ENCODE measurements at regions not wholly inside any gene's neighbourhood (a gene's known extent, or its start where the extent isn't known, plus 50 kb on each side); places are given as distances from the start of the nearest gene placed in this dataset.

GRCh38 chr11:109854731-109855130 lies 238.5 kb upstream of the ZC3H12C start:
- intact Hi-C loops (cut with DNase I, micrococcal nuclease), result no loop called here
- Histone ChIP-seq H3K27ac (ENCODE audit: low read depth in 1 of 2, low read length in 2 of 2) (no peak overlapping the region), H3K4me3 (ENCODE audit: low read length) (no peak overlapping the region), H3K27me3 (ENCODE audit: control insufficient read depth in 1 of 2, insufficient read depth in 2 of 2, low read length in 2 of 2) (no peaks in the 10 kb centered on the region), H3K4me1 (ENCODE audit: insufficient read depth, low read length) (no peaks in the 10 kb centered on the region), H3K36me3 (ENCODE audit: insufficient read depth, low read length) (no peaks in the 10 kb centered on the region), H3K9me3 (ENCODE audit: control insufficient read depth in 1 of 2, insufficient read depth in 1 of 2, low read length in 2 of 2) (no peaks in the 10 kb centered on the region)
- TF ChIP-seq, protein P1, sequence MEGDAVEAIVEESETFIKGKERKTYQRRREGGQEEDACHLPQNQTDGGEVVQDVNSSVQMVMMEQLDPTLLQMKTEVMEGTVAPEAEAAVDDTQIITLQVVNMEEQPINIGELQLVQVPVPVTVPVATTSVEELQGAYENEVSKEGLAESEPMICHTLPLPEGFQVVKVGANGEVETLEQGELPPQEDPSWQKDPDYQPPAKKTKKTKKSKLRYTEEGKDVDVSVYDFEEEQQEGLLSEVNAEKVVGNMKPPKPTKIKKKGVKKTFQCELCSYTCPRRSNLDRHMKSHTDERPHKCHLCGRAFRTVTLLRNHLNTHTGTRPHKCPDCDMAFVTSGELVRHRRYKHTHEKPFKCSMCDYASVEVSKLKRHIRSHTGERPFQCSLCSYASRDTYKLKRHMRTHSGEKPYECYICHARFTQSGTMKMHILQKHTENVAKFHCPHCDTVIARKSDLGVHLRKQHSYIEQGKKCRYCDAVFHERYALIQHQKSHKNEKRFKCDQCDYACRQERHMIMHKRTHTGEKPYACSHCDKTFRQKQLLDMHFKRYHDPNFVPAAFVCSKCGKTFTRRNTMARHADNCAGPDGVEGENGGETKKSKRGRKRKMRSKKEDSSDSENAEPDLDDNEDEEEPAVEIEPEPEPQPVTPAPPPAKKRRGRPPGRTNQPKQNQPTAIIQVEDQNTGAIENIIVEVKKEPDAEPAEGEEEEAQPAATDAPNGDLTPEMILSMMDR (IDR thresholded peaks at IDR 0.05), result no peak
- ChIA-PET CTCF (no interaction called here), POLR2A (no interaction called here)
- no peak overlapping the region for H3K27ac Mint-ChIP-seq
- no peaks in the 10 kb centered on the region for H3K4me1 Mint-ChIP-seq (ENCODE audit: low read depth)
- H3K4me3 Mint-ChIP-seq, result no peak overlapping the region
- H3K36me3 Mint-ChIP-seq (ENCODE audit: low read depth), result no peaks in the 10 kb centered on the region
- DNase-seq (no peak), ATAC-seq (ENCODE audit: poor library complexity) (no peak)
- no peaks in the 10 kb centered on the region for H3K27me3 Mint-ChIP-seq
- no peaks in the 10 kb centered on the region for H3K9me3 Mint-ChIP-seq

DNA sequence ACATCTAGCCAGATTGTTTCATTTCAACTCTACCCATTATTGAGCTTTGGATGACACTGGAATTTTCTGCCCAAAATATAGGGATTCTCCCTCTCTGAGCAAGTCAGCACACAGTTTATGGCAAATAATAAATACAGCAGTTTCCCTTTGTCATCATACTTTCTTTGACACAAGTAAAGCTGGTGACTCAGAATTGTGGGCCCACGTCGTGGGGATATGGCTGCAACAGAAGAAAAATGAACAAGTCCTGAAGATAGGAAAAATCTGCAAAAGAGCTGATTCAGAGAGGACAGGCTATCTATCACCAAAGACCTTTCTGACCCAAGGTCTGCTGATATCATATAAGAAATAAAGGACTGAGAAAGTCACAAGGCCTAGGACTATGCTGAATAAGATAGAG lies 236.3 kb upstream of the ZC3H12C start:
- intact Hi-C loops (cut with DNase I, micrococcal nuclease), result no loop called here
- Histone ChIP-seq H3K36me3 (ENCODE audit: insufficient read depth, low read length) (no peaks in the 10 kb centered on the region), H3K27me3 (ENCODE audit: control insufficient read depth in 1 of 2, insufficient read depth in 2 of 2, low read length in 2 of 2) (no peaks in the 10 kb centered on the region), H3K4me3 (ENCODE audit: low read length) (no peak overlapping the region), H3K27ac (ENCODE audit: low read depth in 1 of 2, low read length in 2 of 2) (no peak overlapping the region), H3K9me3 (ENCODE audit: control insufficient read depth in 1 of 2, insufficient read depth in 1 of 2, low read length in 2 of 2) (no peaks in the 10 kb centered on the region), H3K4me1 (ENCODE audit: insufficient read depth, low read length) (no peaks in the 10 kb centered on the region)
- TF ChIP-seq, protein P1 (IDR thresholded peaks at IDR 0.05), result no peak
- ChIA-PET POLR2A (no interaction called here), CTCF (no interaction called here)
- Mint-ChIP-seq H3K9me3 (no peaks in the 10 kb centered on the region), H3K36me3 (ENCODE audit: low read depth) (no peaks in the 10 kb centered on the region), H3K27me3 (no peaks in the 10 kb centered on the region), H3K4me3 (no peak overlapping the region), H3K4me1 (ENCODE audit: low read depth) (no peaks in the 10 kb centered on the region), H3K27ac (no peak overlapping the region)
- DNase-seq, result no peak
- no peak for ATAC-seq (ENCODE audit: poor library complexity)

DNA sequence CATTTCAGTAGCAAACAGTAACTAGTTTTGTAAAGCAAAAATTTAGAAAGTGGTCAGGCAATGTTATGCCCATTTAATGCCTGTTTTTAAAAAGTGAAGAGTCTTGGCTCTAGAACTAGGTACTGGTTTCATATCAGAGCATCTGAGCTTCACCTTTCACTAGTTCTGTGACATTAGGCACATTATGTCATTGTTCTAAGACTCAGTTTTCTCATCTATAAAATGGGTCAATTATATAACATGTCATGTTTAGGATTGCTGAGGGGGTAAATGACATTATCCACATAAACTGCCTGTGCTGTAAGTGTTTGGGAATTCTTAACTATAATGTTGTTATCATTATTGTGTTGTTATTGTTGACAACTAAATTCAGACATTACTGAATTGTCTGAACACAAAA lies 235.6 kb upstream of the ZC3H12C start:
- no peak overlapping the region for H3K4me3 Mint-ChIP-seq
- TF ChIP-seq, protein P1 (IDR thresholded peaks at IDR 0.05), result no peak
- ChIA-PET CTCF (no interaction called here), POLR2A (no interaction called here)
- no peaks in the 10 kb centered on the region for H3K9me3 Mint-ChIP-seq
- Histone ChIP-seq H3K36me3 (ENCODE audit: insufficient read depth, low read length) (no peaks in the 10 kb centered on the region), H3K4me3 (ENCODE audit: low read length) (no peak overlapping the region), H3K9me3 (ENCODE audit: control insufficient read depth in 1 of 2, insufficient read depth in 1 of 2, low read length in 2 of 2) (no peaks in the 10 kb centered on the region), H3K4me1 (ENCODE audit: insufficient read depth, low read length) (no peaks in the 10 kb centered on the region), H3K27me3 (ENCODE audit: control insufficient read depth in 1 of 2, insufficient read depth in 2 of 2, low read length in 2 of 2) (no peaks in the 10 kb centered on the region), H3K27ac (ENCODE audit: low read depth in 1 of 2, low read length in 2 of 2) (no peak overlapping the region)
- intact Hi-C loops (cut with DNase I, micrococcal nuclease), result no loop called here
- DNase-seq, result no peak
- no peaks in the 10 kb centered on the region for H3K36me3 Mint-ChIP-seq (ENCODE audit: low read depth)
- no peaks in the 10 kb centered on the region for H3K27me3 Mint-ChIP-seq
- H3K27ac Mint-ChIP-seq, result no peak overlapping the region
- no peaks in the 10 kb centered on the region for H3K4me1 Mint-ChIP-seq (ENCODE audit: low read depth)
- ATAC-seq (ENCODE audit: poor library complexity), result no peak
